Uterus (tissue), 2 donors: ENCODE measurements at regions not wholly inside any gene's neighbourhood (a gene's known extent, or its start where the extent isn't known, plus 50 kb on each side); places are given as distances from the start of the nearest gene placed in this dataset.

Source experiments
- CTCF ChIP-seq, 4 experiments: fragments of 200-600 bp in 2 of 4; fragments of 450-650 bp in 2 of 4; sonication (generic) in 2 of 4; IDR thresholded peaks; one replicate each; pipeline ENCODE4 v1.5.1; 2016 to 2019; ENCODE audit warnings: antibody characterized with exemption in 4 of 4, mild to moderate bottlenecking in 2 of 4, moderate library complexity in 1 of 4
- POLR2A ChIP-seq, 2 donors: fragments of 450-650 bp; IDR thresholded peaks; one replicate each; pipeline ENCODE4 v1.6.1; 2016; ENCODE audit warnings: antibody characterized with exemption in 2 of 2, mild to moderate bottlenecking in 1 of 2, moderate library complexity in 1 of 2

GRCh38 chr10:59536167-59537014 lies 173.3 kb downstream of the SLC16A9 start:
- TF ChIP-seq CTCF (IDR thresholded peaks at IDR 0.05) (no peak), POLR2A (IDR thresholded peaks at IDR 0.05) (no peak)
